ENCODE measurements at regions not wholly inside any gene's neighbourhood (a gene's known extent, or its start where the extent isn't known, plus 50 kb on each side); places are given as distances from the start of the nearest gene placed in this dataset.

DNA sequence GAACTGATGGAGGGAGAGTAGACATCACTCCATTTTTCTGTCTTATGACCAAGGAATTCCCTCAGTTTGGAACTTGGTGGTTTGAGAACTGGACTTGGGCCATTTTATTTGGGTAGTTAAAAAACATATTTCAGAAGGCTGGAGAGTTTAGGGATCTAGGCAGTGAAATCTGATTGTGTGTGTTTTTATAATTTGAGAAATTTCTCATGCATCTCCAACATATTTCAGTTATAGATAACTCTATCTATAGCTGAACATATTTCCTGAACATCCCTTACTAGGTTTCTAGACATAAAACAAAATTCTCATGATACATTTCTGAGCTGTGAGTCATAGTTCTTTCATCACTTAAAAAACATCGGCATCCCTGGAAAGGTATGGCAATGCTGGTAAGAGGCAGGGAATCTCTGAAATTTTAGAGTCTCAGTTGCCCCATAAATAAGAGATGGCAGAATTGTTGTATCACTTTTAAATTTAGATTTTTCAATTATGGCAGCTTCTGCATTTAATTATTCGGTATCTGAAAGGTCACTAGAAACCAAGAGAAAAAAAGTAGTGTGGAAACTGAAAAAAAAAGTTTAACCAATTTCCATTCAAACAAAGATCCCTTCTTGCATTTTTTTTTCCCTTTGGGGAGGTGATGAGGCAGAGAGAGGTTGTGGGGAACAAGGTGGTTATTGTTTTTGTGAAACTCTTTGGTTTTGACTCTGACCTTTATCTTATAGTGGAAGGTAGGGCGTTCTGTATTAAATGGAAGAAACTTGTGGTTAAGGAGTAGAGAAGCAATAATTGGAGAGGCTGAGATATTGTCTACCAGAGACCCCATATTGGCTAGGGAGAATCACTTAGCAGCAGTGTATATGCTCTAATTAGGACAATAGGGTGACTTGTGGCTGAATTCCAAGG, 102.9 kb downstream of the FASLG start:
- H3K36me3 Mint-ChIP-seq (ENCODE audit: insufficient read depth, unreplicated experiment) = no peaks in the 10 kb centered on the region
- Histone ChIP-seq H3K27me3 (replicated peaks; ENCODE audit: control insufficient read depth, insufficient read depth, low read length) (no peaks in the 10 kb centered on the region), H3K9me3 (no peaks in the 10 kb centered on the region), H3K4me3 (ENCODE audit: low read depth, low read length) (no peak overlapping the region), H3K36me3 (ENCODE audit: control insufficient read depth, insufficient read depth, low read length) (no peaks in the 10 kb centered on the region), H3K4me1 (no peaks in the 10 kb centered on the region)
- H3K27me3 Mint-ChIP-seq (ENCODE audit: insufficient read depth, unreplicated experiment) = peaks cover 23% of the 10 kb centered on the region
- no peak for DNase-seq
- ChIA-PET POLR2A (no interaction called here), CTCF (no interaction called here)
- intact Hi-C loops (cut with micrococcal nuclease; ENCODE audit: unreplicated experiment) = no loop called here
- no TSS peak for BruUV-seq (replicated peaks)
- no peak overlapping the region for H3K4me3 Mint-ChIP-seq (ENCODE audit: unreplicated experiment)
- no peaks in the 10 kb centered on the region for H3K9me3 Mint-ChIP-seq (ENCODE audit: unreplicated experiment)
- no peaks in the 10 kb centered on the region for H3K4me1 Mint-ChIP-seq (ENCODE audit: low read depth, unreplicated experiment)
- H3K27ac Mint-ChIP-seq (ENCODE audit: unreplicated experiment) = no peak overlapping the region
- TF ChIP-seq, protein P1, sequence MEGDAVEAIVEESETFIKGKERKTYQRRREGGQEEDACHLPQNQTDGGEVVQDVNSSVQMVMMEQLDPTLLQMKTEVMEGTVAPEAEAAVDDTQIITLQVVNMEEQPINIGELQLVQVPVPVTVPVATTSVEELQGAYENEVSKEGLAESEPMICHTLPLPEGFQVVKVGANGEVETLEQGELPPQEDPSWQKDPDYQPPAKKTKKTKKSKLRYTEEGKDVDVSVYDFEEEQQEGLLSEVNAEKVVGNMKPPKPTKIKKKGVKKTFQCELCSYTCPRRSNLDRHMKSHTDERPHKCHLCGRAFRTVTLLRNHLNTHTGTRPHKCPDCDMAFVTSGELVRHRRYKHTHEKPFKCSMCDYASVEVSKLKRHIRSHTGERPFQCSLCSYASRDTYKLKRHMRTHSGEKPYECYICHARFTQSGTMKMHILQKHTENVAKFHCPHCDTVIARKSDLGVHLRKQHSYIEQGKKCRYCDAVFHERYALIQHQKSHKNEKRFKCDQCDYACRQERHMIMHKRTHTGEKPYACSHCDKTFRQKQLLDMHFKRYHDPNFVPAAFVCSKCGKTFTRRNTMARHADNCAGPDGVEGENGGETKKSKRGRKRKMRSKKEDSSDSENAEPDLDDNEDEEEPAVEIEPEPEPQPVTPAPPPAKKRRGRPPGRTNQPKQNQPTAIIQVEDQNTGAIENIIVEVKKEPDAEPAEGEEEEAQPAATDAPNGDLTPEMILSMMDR (IDR thresholded peaks at IDR 0.05; ENCODE audit: insufficient read depth in 1 of 2, low read depth in 1 of 2, low read length in 1 of 2, severe bottlenecking in 1 of 2, unreplicated experiment in 1 of 2) = no peak

DNA sequence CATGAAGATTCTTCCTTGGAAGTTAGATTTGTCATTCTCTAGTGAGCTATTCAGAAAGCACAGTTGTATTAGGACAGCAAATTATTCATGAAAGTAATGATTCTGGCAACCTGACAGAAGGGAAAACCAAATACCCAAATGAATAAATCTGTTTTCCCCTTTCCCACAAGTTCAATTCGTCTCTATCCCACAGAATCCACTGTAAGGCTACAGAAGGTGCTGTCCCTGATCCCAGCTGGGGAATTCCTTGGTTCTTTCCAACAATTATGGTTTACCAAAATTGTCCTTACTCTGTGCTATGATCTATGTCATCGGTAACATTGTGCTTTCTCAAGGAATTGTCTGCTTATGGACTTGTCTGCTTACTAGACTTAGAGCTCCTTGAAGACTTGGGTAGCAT, 104.2 kb downstream of the FASLG start:
- Mint-ChIP-seq H3K36me3 (ENCODE audit: insufficient read depth, unreplicated experiment) (no peaks in the 10 kb centered on the region), H3K4me1 (ENCODE audit: low read depth, unreplicated experiment) (no peaks in the 10 kb centered on the region), H3K9me3 (ENCODE audit: unreplicated experiment) (no peaks in the 10 kb centered on the region), H3K27ac (ENCODE audit: unreplicated experiment) (no peak overlapping the region), H3K27me3 (ENCODE audit: insufficient read depth, unreplicated experiment) (peaks cover 13% of the 10 kb centered on the region), H3K4me3 (ENCODE audit: unreplicated experiment) (no peak overlapping the region)
- intact Hi-C loops (cut with micrococcal nuclease; ENCODE audit: unreplicated experiment) = no loop called here
- H3K9me3 ChIP-seq = no peaks in the 10 kb centered on the region
- no peaks in the 10 kb centered on the region for H3K36me3 ChIP-seq (ENCODE audit: control insufficient read depth, insufficient read depth, low read length)
- BruUV-seq (replicated peaks) = no TSS peak
- CTCF ChIA-PET = no interaction called here
- no peak overlapping the region for H3K4me3 ChIP-seq (ENCODE audit: low read depth, low read length)
- DNase-seq = no peak
- no peaks in the 10 kb centered on the region for H3K27me3 ChIP-seq (replicated peaks; ENCODE audit: control insufficient read depth, insufficient read depth, low read length)
- TF ChIP-seq, protein P1 (IDR thresholded peaks at IDR 0.05; ENCODE audit: insufficient read depth in 1 of 2, low read depth in 1 of 2, low read length in 1 of 2, severe bottlenecking in 1 of 2, unreplicated experiment in 1 of 2) = no peak
- H3K4me1 ChIP-seq = no peaks in the 10 kb centered on the region
- POLR2A ChIA-PET = no interaction called here

DNA sequence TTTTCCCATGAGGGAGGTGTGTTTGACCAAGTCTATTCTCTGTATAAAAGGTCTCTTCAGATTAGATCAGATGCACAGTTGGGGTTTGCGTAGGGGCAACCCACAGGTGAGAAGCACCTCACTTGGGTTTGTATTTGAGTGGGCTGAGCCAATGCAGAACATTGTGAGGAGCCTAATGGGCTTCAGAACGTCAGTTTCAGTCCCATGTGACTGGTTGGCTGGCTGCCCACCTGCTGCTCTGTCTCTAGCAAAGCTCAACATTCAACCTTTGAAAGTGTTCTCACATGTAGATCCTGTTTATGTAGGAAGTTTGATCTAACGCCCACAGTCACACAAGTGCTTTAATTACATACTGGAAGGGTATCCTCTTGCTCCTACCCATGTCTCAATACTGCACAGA, 105.5 kb downstream of the FASLG start:
- ChIA-PET CTCF (no interaction called here), POLR2A (no interaction called here)
- Histone ChIP-seq H3K36me3 (ENCODE audit: control insufficient read depth, insufficient read depth, low read length) (no peaks in the 10 kb centered on the region), H3K4me1 (no peaks in the 10 kb centered on the region), H3K9me3 (no peaks in the 10 kb centered on the region), H3K27me3 (replicated peaks; ENCODE audit: control insufficient read depth, insufficient read depth, low read length) (no peaks in the 10 kb centered on the region), H3K4me3 (ENCODE audit: low read depth, low read length) (no peak overlapping the region)
- TF ChIP-seq, protein P1 (IDR thresholded peaks at IDR 0.05; ENCODE audit: insufficient read depth in 1 of 2, low read depth in 1 of 2, low read length in 1 of 2, severe bottlenecking in 1 of 2, unreplicated experiment in 1 of 2) = no peak
- no peak for DNase-seq
- H3K27me3 Mint-ChIP-seq (ENCODE audit: insufficient read depth, unreplicated experiment) = peaks cover 11% of the 10 kb centered on the region
- H3K9me3 Mint-ChIP-seq (ENCODE audit: unreplicated experiment) = no peaks in the 10 kb centered on the region
- intact Hi-C loops (cut with micrococcal nuclease; ENCODE audit: unreplicated experiment) = no loop called here
- BruUV-seq (replicated peaks) = no TSS peak
- H3K27ac Mint-ChIP-seq (ENCODE audit: unreplicated experiment) = no peak overlapping the region
- H3K4me1 Mint-ChIP-seq (ENCODE audit: low read depth, unreplicated experiment) = no peaks in the 10 kb centered on the region
- H3K36me3 Mint-ChIP-seq (ENCODE audit: insufficient read depth, unreplicated experiment) = no peaks in the 10 kb centered on the region
- H3K4me3 Mint-ChIP-seq (ENCODE audit: unreplicated experiment) = no peak overlapping the region

Measured in Caco-2 (cell line).